Bronchial epithelial cell (primary cell): ENCODE measurements at regions not wholly inside any gene's neighbourhood (a gene's known extent, or its start where the extent isn't known, plus 50 kb on each side); places are given as distances from the start of the nearest gene placed in this dataset.

ENCODE experiments used
- DNase-seq: peaks from one replicate; pipeline ENCODE4 v3.0.0-alpha.2; 2010; ENCODE audit warnings: low read depth
- FAIRE-seq: peaks from 2 replicates; lab custom pipeline; 2011; peaks lifted over from hg19 to GRCh38; lab: Jason Lieb, UNC
- H3K27me3 ChIP-seq: 2 replicates; pipeline ENCODE4 v1.5.1; 2011; ENCODE audit warnings: low read length; ENCODE audit not compliant: control insufficient read depth, insufficient read depth
- H3K36me3 ChIP-seq: 2 replicates; pipeline ENCODE4 v1.5.1; 2011; ENCODE audit warnings: low read length; ENCODE audit not compliant: control insufficient read depth, insufficient read depth
- H3K4me3 ChIP-seq: 2 replicates; pipeline ENCODE4 v1.5.1; 2011; ENCODE audit warnings: mild to moderate bottlenecking, low read depth, low read length, control low read depth
- CTCF ChIP-seq: IDR thresholded peaks from 2 replicates; pipeline ENCODE4 v1.5.1; 2011; ENCODE audit warnings: mild to moderate bottlenecking, moderate library complexity, low read length, control low read depth, inconsistent platforms; ENCODE audit not compliant: insufficient read depth, severe bottlenecking

DNA sequence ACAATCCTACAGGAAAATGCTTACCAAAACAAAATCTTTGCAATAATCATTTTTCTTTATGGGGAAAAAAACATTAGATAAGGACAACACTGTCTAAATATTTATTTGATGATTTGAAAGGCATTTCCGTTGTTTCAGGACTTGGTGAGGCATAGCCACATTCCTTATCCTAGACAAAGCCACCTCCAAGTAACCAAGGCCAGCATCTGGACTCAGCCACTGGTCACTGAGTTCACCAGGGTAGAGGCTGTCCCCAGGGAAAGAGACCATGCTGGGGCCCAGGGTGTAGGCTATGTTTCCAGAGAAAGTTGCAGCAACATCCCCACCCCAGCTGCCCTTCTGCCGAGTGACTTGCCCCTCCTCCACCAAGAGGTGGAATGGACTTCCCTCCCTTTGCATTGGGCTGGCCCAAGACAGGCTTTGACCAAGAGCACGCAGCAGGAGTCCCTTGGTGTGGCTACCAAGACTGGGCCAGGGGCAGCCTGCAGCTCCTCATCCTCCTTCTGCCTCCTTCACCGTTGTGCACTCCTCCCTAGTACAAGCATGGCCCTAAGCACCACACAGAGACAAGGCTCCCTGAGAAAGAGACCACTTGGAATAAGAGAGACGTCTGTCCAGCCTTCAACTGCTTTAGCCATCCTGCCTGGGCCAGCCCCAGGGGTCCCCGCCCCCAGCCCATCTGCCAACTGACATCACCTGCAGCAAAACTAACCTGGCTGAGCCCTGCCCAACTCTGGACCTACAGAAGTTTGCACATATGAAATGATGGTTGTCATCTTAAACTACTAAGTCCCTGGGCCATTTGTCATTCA lies 68.1 kb upstream of the SPIN1 start:
- FAIRE-seq (no peak), DNase-seq (no peak)
- Histone ChIP-seq H3K4me3 (no peak overlapping the region), H3K36me3 (no peaks in the 10 kb centered on the region), H3K27me3 (no peaks in the 10 kb centered on the region)
- TF ChIP-seq CTCF: no peak

DNA sequence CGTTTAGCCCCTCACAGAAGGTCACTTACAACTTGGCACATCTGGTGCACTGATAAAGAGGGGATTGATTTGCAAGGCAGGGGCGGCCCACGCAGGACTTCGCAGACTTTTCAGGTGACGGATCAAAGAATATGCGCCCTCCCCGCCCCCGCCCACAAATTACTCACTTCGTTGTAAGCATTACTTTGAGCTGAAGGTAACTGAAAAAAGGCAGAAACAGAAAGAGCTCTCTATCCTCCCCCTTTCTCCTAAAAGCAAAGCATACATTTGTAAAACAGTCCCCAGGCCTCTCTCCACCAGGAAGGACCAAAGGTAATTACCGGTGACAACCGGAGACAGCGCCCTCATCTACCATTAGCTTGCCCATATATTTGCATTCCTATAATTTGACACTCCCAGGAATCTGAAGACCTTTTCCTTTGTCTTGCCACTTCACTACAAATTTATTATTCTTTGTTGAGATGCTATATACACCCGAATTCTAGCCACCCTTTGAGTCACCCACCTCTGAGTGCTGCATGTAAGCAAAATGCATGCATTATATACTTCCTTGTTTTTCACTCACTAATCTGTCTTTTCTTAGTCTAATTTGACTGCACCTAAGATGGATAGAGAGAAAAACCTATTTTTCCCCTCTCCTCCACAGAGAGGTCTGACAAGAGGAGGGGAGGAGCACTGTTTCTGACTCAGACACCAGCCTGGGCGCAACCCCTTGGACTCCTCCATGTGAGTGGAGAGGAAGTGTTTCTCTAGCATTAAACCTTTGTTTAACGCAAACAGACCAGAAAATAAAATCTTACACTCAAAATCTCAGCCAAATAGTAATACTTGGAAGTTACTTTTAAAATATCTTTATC lies 74.7 kb upstream of the SPIN1 start:
- no peak for TF ChIP-seq CTCF
- Histone ChIP-seq H3K27me3 (no peaks in the 10 kb centered on the region), H3K4me3 (no peak overlapping the region), H3K36me3 (no peaks in the 10 kb centered on the region)
- no peak for FAIRE-seq
- no peak for DNase-seq

- H3K27me3 ChIP-seq: no peaks in the 10 kb centered on the region
- no peak overlapping the region for H3K4me3 ChIP-seq
- no peak for TF ChIP-seq CTCF
- DNase-seq: no peak
- no peak for FAIRE-seq
- H3K36me3 ChIP-seq: no peaks in the 10 kb centered on the region
Observed at GRCh38 chr9:88312517-88313103, 75.6 kb upstream of the SPIN1 start.

- no peak for TF ChIP-seq CTCF
- Histone ChIP-seq H3K27me3 (no peaks in the 10 kb centered on the region), H3K4me3 (no peak overlapping the region), H3K36me3 (no peaks in the 10 kb centered on the region)
- DNase-seq: no peak
- FAIRE-seq: no peak
Observed at GRCh38 chr9:88312045-88312444, 76.2 kb upstream of the SPIN1 start.

DNA sequence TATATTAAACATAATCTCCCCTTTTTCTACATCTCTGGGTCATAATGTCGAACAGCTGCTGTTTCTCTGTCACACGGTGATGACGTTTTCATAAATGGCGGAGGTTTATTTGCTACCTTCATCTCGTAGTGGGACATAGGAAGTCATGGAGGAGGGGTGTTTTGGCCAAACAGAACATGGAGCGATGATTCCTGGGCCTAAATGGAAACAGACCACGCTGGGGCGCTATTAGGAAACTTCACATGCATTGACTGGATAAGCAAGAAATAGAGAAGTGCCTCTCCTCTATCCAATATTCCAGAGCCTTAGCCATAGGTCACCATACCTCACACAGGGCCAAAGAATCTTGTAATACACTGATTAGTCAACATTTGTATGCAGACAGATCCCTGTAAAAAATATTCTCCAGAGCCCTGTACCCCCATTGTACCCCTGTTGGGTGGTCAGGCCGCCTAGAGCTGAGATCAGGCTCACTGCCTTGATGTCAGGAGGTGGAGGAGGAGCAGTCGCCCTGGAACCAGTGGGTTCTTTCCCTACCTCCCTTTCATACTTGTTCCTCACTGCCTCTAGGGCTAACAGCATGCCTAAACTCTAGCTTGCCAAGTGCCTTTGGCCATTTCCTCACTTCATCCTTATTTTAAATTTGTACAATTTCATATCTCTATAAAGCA lies 77.8 kb upstream of the SPIN1 start:
- DNase-seq (no peak), FAIRE-seq (no peak)
- Histone ChIP-seq H3K4me3 (no peak overlapping the region), H3K27me3 (no peaks in the 10 kb centered on the region), H3K36me3 (no peaks in the 10 kb centered on the region)
- TF ChIP-seq CTCF: no peak
